HepG2 (cell line): ENCODE measurements at regions not wholly inside any gene's neighbourhood (a gene's known extent, or its start where the extent isn't known, plus 50 kb on each side); places are given as distances from the start of the nearest gene placed in this dataset.
A peak's percentile ranks its signal among the peaks of the same experiment; 100 is the strongest.

ENCODE experiments used
- CEBPB ChIP-seq: IDR thresholded peaks from 2 replicates; pipeline ENCODE4 v1.6.1; 2011; ENCODE audit warnings: low read depth, low read length, improper control_type of control experiment, borderline replicate concordance
- DPF2 ChIP-seq: sonication (generic); formaldehyde crosslinking; IDR thresholded peaks from 2 replicates; pipeline ENCODE4 v1.4.0; 2020; ENCODE audit warnings: mild to moderate bottlenecking, low read depth, missing genetic modification reagents, borderline replicate concordance
- FOXA3 ChIP-seq: IDR thresholded peaks from 2 replicates; pipeline ENCODE4 v1.6.1; 2016; ENCODE audit warnings: missing genetic modification reagents, missing compliant biosample characterization
- GRHL1 ChIP-seq: sonication (generic); formaldehyde crosslinking; conservative IDR thresholded peaks from 2 replicates; pipeline ENCODE4 v1.8.0; 2022; ENCODE audit warnings: missing genetic modification reagents
- HIVEP1 ChIP-seq: sonication (generic); formaldehyde crosslinking; IDR thresholded peaks from 2 replicates; pipeline ENCODE4 v1.4.0; 2020; ENCODE audit warnings: mild to moderate bottlenecking, missing genetic modification reagents
- HNF4A ChIP-seq: sonication (generic); formaldehyde crosslinking; IDR thresholded peaks from 2 replicates; pipeline ENCODE4 v1.4.0; 2020; ENCODE audit warnings: missing genetic modification reagents
- IRX3 ChIP-seq: sonication (generic); formaldehyde crosslinking; IDR thresholded peaks from 2 replicates; pipeline ENCODE4 v1.8.1; 2023; ENCODE audit warnings: mild to moderate bottlenecking, low read depth, missing genetic modification reagents, borderline replicate concordance
- KAT8 ChIP-seq: IDR thresholded peaks from 2 replicates; pipeline ENCODE4 v1.6.1; 2016; ENCODE audit warnings: missing genetic modification reagents, missing compliant biosample characterization
- MAFF ChIP-seq: IDR thresholded peaks from 2 replicates; pipeline ENCODE4 v1.6.1; 2011; ENCODE audit warnings: low read depth, low read length, improper control_type of control experiment
- MEIS1 ChIP-seq: sonication (generic); formaldehyde crosslinking; IDR thresholded peaks from 2 replicates; pipeline ENCODE4 v1.9.0; 2021; ENCODE audit warnings: mild to moderate bottlenecking, missing genetic modification reagents, moderate library complexity, borderline replicate concordance
- MTA1 ChIP-seq: sonication (generic); formaldehyde crosslinking; IDR thresholded peaks from 2 replicates; pipeline ENCODE4 v1.4.0; 2020; ENCODE audit warnings: missing genetic modification reagents, mild to moderate bottlenecking, borderline replicate concordance
- NFE2L2 ChIP-seq: fragments of 150-350 bp; IDR thresholded peaks from 2 replicates; pipeline ENCODE4 v1.6.1; 2014; ENCODE audit warnings: low read length
- PCBP1 ChIP-seq: fragments of 200-400 bp; formaldehyde crosslinking; IDR thresholded peaks from 2 replicates; pipeline ENCODE4 v1.6.1; 2017; ENCODE audit warnings: mild to moderate bottlenecking, low read depth, low read length, borderline replicate concordance
- POLR2AphosphoS5 ChIP-seq: IDR thresholded peaks from 2 replicates; pipeline ENCODE4 v1.6.1; 2012; ENCODE audit warnings: low read depth, low read length
- RAD21 ChIP-seq: fragments of 450-650 bp; formaldehyde crosslinking; IDR thresholded peaks from 2 replicates; pipeline ENCODE4 v1.5.0; 2020; ENCODE audit warnings: mild to moderate bottlenecking
- RARG ChIP-seq: sonication (generic); formaldehyde crosslinking; IDR thresholded peaks from 2 replicates; pipeline ENCODE4 v1.4.0; 2020; ENCODE audit warnings: low read depth, mild to moderate bottlenecking, missing genetic modification reagents
- REPIN1 ChIP-seq: sonication (generic); formaldehyde crosslinking; IDR thresholded peaks from 2 replicates; pipeline ENCODE4 v1.8.0; 2022; ENCODE audit warnings: missing genetic modification reagents, low read depth, mild to moderate bottlenecking, borderline replicate concordance
- RFX5 ChIP-seq: IDR thresholded peaks from 2 replicates; pipeline ENCODE4 v1.6.1; 2011; ENCODE audit warnings: low read depth, low read length, improper control_type of control experiment
- SAP130 ChIP-seq: IDR thresholded peaks from 2 replicates; pipeline ENCODE4 v1.6.1; 2016; ENCODE audit warnings: low read depth
- SKI ChIP-seq: fragments of 450-650 bp; IDR thresholded peaks from one replicate; pipeline ENCODE4 v1.6.1; 2018; ENCODE audit warnings: mild to moderate bottlenecking; ENCODE audit not compliant: partially characterized antibody
- SMAD1 ChIP-seq: sonication (generic); formaldehyde crosslinking; IDR thresholded peaks from 2 replicates; pipeline ENCODE4 v1.4.0; 2020; ENCODE audit warnings: missing genetic modification reagents, low read depth, mild to moderate bottlenecking, borderline replicate concordance
- XBP1 ChIP-seq: sonication (generic); formaldehyde crosslinking; IDR thresholded peaks from 2 replicates; pipeline ENCODE4 v1.5.0; 2020; ENCODE audit warnings: missing genetic modification reagents
- ZC3H4 ChIP-seq: sonication (generic); formaldehyde crosslinking; IDR thresholded peaks from 2 replicates; pipeline ENCODE4 v1.4.0; 2020; ENCODE audit warnings: missing genetic modification reagents, borderline replicate concordance
- ZMYM2 ChIP-seq: sonication (generic); formaldehyde crosslinking; IDR thresholded peaks from 2 replicates; pipeline ENCODE4 v1.8.0; 2022; ENCODE audit warnings: mild to moderate bottlenecking, missing genetic modification reagents
- ZNF280D ChIP-seq: sonication (generic); formaldehyde crosslinking; IDR thresholded peaks from 2 replicates; pipeline ENCODE4 v1.5.1; 2020; ENCODE audit warnings: mild to moderate bottlenecking, missing genetic modification reagents
- ZNF44 ChIP-seq: sonication (generic); formaldehyde crosslinking; IDR thresholded peaks from 2 replicates; pipeline ENCODE4 v1.5.1; 2020; ENCODE audit warnings: mild to moderate bottlenecking, missing genetic modification reagents
- ZNF576 ChIP-seq: sonication (generic); formaldehyde crosslinking; IDR thresholded peaks from 2 replicates; pipeline ENCODE4 v1.4.0; 2020; ENCODE audit warnings: mild to moderate bottlenecking, missing genetic modification reagents
- ZSCAN30 ChIP-seq: sonication (generic); formaldehyde crosslinking; IDR thresholded peaks from 2 replicates; pipeline ENCODE4 v1.5.0; 2020; ENCODE audit warnings: mild to moderate bottlenecking, missing genetic modification reagents

DNA sequence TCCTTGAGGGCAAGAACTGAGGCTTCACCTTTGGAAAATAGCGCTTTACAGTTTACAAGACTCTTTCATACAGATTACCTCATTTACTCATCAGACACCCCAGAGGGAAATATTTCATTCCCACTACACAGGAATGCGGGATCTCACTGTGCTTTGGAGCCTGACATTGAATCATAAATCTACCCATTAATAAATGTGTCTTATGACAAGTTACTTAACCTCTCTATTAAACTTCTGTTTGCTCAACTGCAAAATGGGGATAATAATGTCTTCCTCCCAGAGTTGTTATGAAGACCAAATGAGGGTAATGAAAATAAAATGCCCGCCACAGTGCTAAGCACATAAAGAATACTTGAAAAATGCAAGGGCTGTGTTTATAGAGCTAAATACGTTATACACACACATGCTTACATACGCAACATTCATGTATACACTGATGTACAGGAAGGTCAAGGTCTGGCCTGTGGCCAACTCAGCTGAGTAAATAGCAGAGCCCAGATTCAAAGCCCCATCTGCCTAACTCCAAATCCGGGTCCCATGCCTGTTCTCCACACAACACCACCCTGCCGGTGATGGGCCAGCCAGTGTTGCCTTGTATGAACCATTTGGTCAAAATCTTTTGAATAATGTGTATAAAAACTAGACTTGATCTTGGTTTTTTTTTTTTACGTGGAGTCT is 56.6 kb upstream of the CALM2 start (continued):
- TF ChIP-seq REPIN1 (CRISPR knock-in tag), result peak; percentile 44; the same call in 1 of the 2 replicates
- no peak for TF ChIP-seq RFX5
- TF ChIP-seq CEBPB, result 0 out of 2 replicates have a peak, but pooled peaks have one; percentile 2
- TF ChIP-seq SKI, result peak; percentile 34
- TF ChIP-seq POLR2AphosphoS5, result no peak
- peak; percentile 97 for TF ChIP-seq FOXA3 (CRISPR knock-in tag)
- TF ChIP-seq XBP1 (CRISPR knock-in tag), result no peak
- TF ChIP-seq ZC3H4 (CRISPR knock-in tag), result no peak
- no peak for TF ChIP-seq HIVEP1 (CRISPR knock-in tag)
- peak; percentile 14; the same call in 1 of the 2 replicates for TF ChIP-seq KAT8 (CRISPR knock-in tag)
- TF ChIP-seq SMAD1, result no peak
- no peak for TF ChIP-seq RAD21 (CRISPR knock-in tag)
- no peak for TF ChIP-seq PCBP1
- TF ChIP-seq ZMYM2 (CRISPR knock-in tag), result no peak
- TF ChIP-seq MAFF, result peak; percentile 39; the same call in 1 of the 2 replicates
- no peak for TF ChIP-seq NFE2L2
- TF ChIP-seq HNF4A (CRISPR knock-in tag), result peak; percentile 44; the same call in 1 of the 2 replicates
- TF ChIP-seq DPF2, result 0 out of 2 replicates have a peak, but pooled peaks have one; percentile 20
- TF ChIP-seq GRHL1, result no peak
- TF ChIP-seq RARG (CRISPR knock-in tag), result no peak
- peak; percentile 54 for TF ChIP-seq SAP130
- TF ChIP-seq ZNF576 (CRISPR knock-in tag), result no peak
- TF ChIP-seq ZNF44 (CRISPR knock-in tag), result no peak
- TF ChIP-seq MTA1 (CRISPR knock-in tag), result no peak
- TF ChIP-seq MEIS1 (CRISPR knock-in tag), result no peak
- TF ChIP-seq IRX3, result 0 out of 2 replicates have a peak, but pooled peaks have one; percentile 48
- no peak for TF ChIP-seq ZNF280D (CRISPR knock-in tag)
- TF ChIP-seq ZSCAN30 (CRISPR knock-in tag), result no peak
